ENCODE measurements at regions not wholly inside any gene's neighbourhood (a gene's known extent, or its start where the extent isn't known, plus 50 kb on each side); places are given as distances from the start of the nearest gene placed in this dataset.

- TF ChIP-seq CTCF (IDR thresholded peaks at IDR 0.05; ENCODE audit: extremely low read depth, low read depth, low read length), result no peak
- no peak for DNase-seq (ENCODE audit: insufficient read length, low spot score, missing footprints)
- peaks cover 56% of the 10 kb centered on the region for H3K27me3 ChIP-seq (ENCODE audit: insufficient read depth, low read length)
Observed at GRCh38 chr1:214186103-214186824, 94.7 kb upstream of the SMYD2 start.

GRCh38 chr1:214187121-214187900 lies 93.6 kb upstream of the SMYD2 start:
- Histone ChIP-seq H3K27me3 (ENCODE audit: insufficient read depth, low read length) (peaks cover 56% of the 10 kb centered on the region), H3K4me2 (ENCODE audit: insufficient read depth, low read length) (peak overlapping the region; percentile 37), H3K4me1 (ENCODE audit: insufficient read depth, low read length) (no peaks in the 10 kb centered on the region), H3K36me3 (ENCODE audit: insufficient read depth, low read length) (no peaks in the 10 kb centered on the region), H3K4me3 (ENCODE audit: insufficient read depth, low read length) (peak overlapping the region; percentile 47), H2AFZ (ENCODE audit: low read length) (peak overlapping the region; percentile 57), H3K79me2 (ENCODE audit: insufficient read depth, low read length) (no peaks in the 10 kb centered on the region), H4K20me1 (ENCODE audit: insufficient read depth, low read length) (no peaks in the 10 kb centered on the region), H3K27ac (ENCODE audit: low read depth, low read length) (no peak overlapping the region), H3K9me3 (ENCODE audit: low read depth, low read length) (no peaks in the 10 kb centered on the region)
- no peak for TF ChIP-seq CTCF (IDR thresholded peaks at IDR 0.05; ENCODE audit: extremely low read depth, low read depth, low read length)
- DNase-seq (ENCODE audit: insufficient read length, low spot score, missing footprints), result no peak

More at GRCh38 chr1:214186103-214186824, 94.7 kb upstream of the SMYD2 start:
- Histone ChIP-seq H4K20me1 (ENCODE audit: insufficient read depth, low read length) (no peaks in the 10 kb centered on the region), H2AFZ (ENCODE audit: low read length) (no peak overlapping the region), H3K79me2 (ENCODE audit: insufficient read depth, low read length) (no peaks in the 10 kb centered on the region), H3K9me3 (ENCODE audit: low read depth, low read length) (no peaks in the 10 kb centered on the region), H3K36me3 (ENCODE audit: insufficient read depth, low read length) (no peaks in the 10 kb centered on the region), H3K4me2 (ENCODE audit: insufficient read depth, low read length) (no peak overlapping the region), H3K4me3 (ENCODE audit: insufficient read depth, low read length) (no peak overlapping the region), H3K4me1 (ENCODE audit: insufficient read depth, low read length) (no peaks in the 10 kb centered on the region), H3K27ac (ENCODE audit: low read depth, low read length) (no peak overlapping the region)

GRCh38 chr1:214187933-214188332 lies 93.0 kb upstream of the SMYD2 start:
- H3K36me3 ChIP-seq (ENCODE audit: insufficient read depth, low read length), result no peaks in the 10 kb centered on the region
- no peak overlapping the region for H3K4me2 ChIP-seq (ENCODE audit: insufficient read depth, low read length)
- DNase-seq (ENCODE audit: insufficient read length, low spot score, missing footprints), result no peak
- no peak overlapping the region for H3K27ac ChIP-seq (ENCODE audit: low read depth, low read length)
- no peaks in the 10 kb centered on the region for H4K20me1 ChIP-seq (ENCODE audit: insufficient read depth, low read length)
- no peak for TF ChIP-seq CTCF (IDR thresholded peaks at IDR 0.05; ENCODE audit: extremely low read depth, low read depth, low read length)
- no peaks in the 10 kb centered on the region for H3K9me3 ChIP-seq (ENCODE audit: low read depth, low read length)
- H2AFZ ChIP-seq (ENCODE audit: low read length), result no peak overlapping the region
- no peaks in the 10 kb centered on the region for H3K79me2 ChIP-seq (ENCODE audit: insufficient read depth, low read length)
- H3K4me1 ChIP-seq (ENCODE audit: insufficient read depth, low read length), result peaks cover 3% of the 10 kb centered on the region
- H3K27me3 ChIP-seq (ENCODE audit: insufficient read depth, low read length), result peaks cover 59% of the 10 kb centered on the region
- H3K4me3 ChIP-seq (ENCODE audit: insufficient read depth, low read length), result no peak overlapping the region

- Histone ChIP-seq H4K20me1 (ENCODE audit: insufficient read depth, low read length) (no peaks in the 10 kb centered on the region), H3K79me2 (ENCODE audit: insufficient read depth, low read length) (no peaks in the 10 kb centered on the region), H2AFZ (ENCODE audit: low read length) (no peak overlapping the region), H3K4me2 (ENCODE audit: insufficient read depth, low read length) (no peak overlapping the region), H3K4me1 (ENCODE audit: insufficient read depth, low read length) (peaks cover 5% of the 10 kb centered on the region), H3K27ac (ENCODE audit: low read depth, low read length) (no peak overlapping the region), H3K27me3 (ENCODE audit: insufficient read depth, low read length) (peaks cover 68% of the 10 kb centered on the region), H3K36me3 (ENCODE audit: insufficient read depth, low read length) (no peaks in the 10 kb centered on the region), H3K4me3 (ENCODE audit: insufficient read depth, low read length) (no peak overlapping the region), H3K9me3 (ENCODE audit: low read depth, low read length) (no peaks in the 10 kb centered on the region)
- DNase-seq (ENCODE audit: insufficient read length, low spot score, missing footprints), result no peak
- no peak for TF ChIP-seq CTCF (IDR thresholded peaks at IDR 0.05; ENCODE audit: extremely low read depth, low read depth, low read length)
Observed at GRCh38 chr1:214188835-214189234, 92.1 kb upstream of the SMYD2 start.

All from osteoblast (primary cell).